ENCODE measurements at regions not wholly inside any gene's neighbourhood (a gene's known extent, or its start where the extent isn't known, plus 50 kb on each side); places are given as distances from the start of the nearest gene placed in this dataset.

DNA sequence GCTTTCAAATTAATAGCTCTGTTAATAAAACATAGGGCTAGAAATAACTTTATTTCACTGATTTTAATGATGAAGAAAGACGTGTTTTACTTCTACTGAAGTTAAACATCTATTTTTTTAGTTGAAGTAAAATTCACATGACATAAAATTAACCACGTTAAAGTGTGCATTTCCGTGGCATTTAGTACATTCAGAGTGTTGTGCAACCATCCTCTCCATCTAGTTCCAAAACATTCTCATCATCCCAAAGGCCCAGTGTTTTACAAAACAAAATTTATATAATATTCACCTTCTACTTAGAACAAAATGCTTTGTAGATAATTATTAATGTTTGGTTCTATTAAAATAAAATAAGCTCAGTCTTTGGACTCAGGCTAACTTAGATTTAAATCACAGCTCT, 108.5 kb upstream of the GNG12 start:
- H3K9me3 ChIP-seq = no peaks in the 10 kb centered on the region
- H3K4me1 ChIP-seq = no peaks in the 10 kb centered on the region
- H3K27ac ChIP-seq = no peak overlapping the region
- DNase-seq = no peak
- ATAC-seq = no peak
- H3K27me3 ChIP-seq = no peaks in the 10 kb centered on the region
- H3K36me3 ChIP-seq = no peaks in the 10 kb centered on the region
- TF ChIP-seq, protein P1, sequence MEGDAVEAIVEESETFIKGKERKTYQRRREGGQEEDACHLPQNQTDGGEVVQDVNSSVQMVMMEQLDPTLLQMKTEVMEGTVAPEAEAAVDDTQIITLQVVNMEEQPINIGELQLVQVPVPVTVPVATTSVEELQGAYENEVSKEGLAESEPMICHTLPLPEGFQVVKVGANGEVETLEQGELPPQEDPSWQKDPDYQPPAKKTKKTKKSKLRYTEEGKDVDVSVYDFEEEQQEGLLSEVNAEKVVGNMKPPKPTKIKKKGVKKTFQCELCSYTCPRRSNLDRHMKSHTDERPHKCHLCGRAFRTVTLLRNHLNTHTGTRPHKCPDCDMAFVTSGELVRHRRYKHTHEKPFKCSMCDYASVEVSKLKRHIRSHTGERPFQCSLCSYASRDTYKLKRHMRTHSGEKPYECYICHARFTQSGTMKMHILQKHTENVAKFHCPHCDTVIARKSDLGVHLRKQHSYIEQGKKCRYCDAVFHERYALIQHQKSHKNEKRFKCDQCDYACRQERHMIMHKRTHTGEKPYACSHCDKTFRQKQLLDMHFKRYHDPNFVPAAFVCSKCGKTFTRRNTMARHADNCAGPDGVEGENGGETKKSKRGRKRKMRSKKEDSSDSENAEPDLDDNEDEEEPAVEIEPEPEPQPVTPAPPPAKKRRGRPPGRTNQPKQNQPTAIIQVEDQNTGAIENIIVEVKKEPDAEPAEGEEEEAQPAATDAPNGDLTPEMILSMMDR (IDR thresholded peaks at IDR 0.05) = no peak
- no peak for TF ChIP-seq POLR2A (IDR thresholded peaks at IDR 0.05)
- 81% methylated on average over 3 of the region's 3 CpGs for WGBS (ENCODE audit: insufficient coverage, low coverage, low lambda C conversion rate, missing lambda C conversion rate)
- intact Hi-C loops (cut with DNase I) = no loop called here
- no peak overlapping the region for H3K4me3 ChIP-seq

DNA sequence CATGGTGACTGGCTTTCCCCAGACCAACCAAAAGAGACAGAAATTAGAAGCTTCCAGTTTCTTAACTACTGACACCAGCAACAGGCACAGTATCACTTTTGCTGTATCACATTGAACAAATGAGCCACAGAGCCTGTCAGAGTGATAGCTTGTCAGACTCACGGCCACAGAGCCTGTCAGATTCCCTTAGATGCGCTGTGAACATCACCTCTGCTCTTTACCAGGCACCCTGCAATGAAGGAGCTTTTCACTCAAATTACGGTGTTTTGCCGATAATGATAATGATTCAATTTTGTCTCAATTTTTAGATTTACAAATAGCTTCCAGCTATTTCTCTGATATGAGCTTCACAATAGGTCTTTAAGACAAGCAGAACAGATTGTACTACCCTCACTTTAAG, 107.9 kb upstream of the GNG12 start:
- H3K4me3 ChIP-seq = no peak overlapping the region
- ATAC-seq (no peak), DNase-seq (no peak)
- H3K9me3 ChIP-seq = no peaks in the 10 kb centered on the region
- H3K4me1 ChIP-seq = no peaks in the 10 kb centered on the region
- intact Hi-C loops (cut with DNase I) = no loop called here
- no peak overlapping the region for H3K27ac ChIP-seq
- no peaks in the 10 kb centered on the region for H3K27me3 ChIP-seq
- WGBS (ENCODE audit: insufficient coverage, low coverage, low lambda C conversion rate, missing lambda C conversion rate) = 90% methylated on average over 4 of the region's 4 CpGs
- H3K36me3 ChIP-seq = no peaks in the 10 kb centered on the region
- TF ChIP-seq POLR2A (IDR thresholded peaks at IDR 0.05) = no peak
- TF ChIP-seq, protein P1 (IDR thresholded peaks at IDR 0.05) = no peak

DNA sequence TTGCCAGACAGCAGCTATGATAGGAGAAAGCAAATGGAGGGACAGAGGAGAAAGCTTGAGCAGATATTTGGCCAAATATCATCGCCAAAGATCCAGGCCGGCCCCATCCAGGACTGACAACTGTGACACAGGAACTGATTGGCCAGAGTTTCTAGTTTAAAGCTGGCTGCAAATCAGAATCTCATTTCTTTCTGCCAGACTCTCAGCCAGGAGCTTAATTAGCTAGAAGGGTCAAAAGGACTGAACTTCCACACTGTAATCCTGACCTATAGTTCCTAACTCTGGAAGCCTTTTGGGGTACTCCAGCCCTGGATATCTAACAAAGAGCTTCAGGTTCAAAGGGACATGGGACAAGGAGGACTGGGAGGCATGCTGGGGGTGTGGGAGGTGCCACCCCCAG, 106.7 kb upstream of the GNG12 start:
- 83% methylated on average over 2 of the region's 2 CpGs for WGBS (ENCODE audit: insufficient coverage, low coverage, low lambda C conversion rate, missing lambda C conversion rate)
- Histone ChIP-seq H3K4me1 (no peaks in the 10 kb centered on the region), H3K36me3 (no peaks in the 10 kb centered on the region), H3K9me3 (no peaks in the 10 kb centered on the region), H3K27me3 (no peaks in the 10 kb centered on the region), H3K27ac (no peak overlapping the region), H3K4me3 (no peak overlapping the region)
- DNase-seq (no peak), ATAC-seq (no peak)
- TF ChIP-seq, protein P1 (IDR thresholded peaks at IDR 0.05) = no peak
- TF ChIP-seq POLR2A (IDR thresholded peaks at IDR 0.05) = no peak
- intact Hi-C loops (cut with DNase I) = no loop called here

DNA sequence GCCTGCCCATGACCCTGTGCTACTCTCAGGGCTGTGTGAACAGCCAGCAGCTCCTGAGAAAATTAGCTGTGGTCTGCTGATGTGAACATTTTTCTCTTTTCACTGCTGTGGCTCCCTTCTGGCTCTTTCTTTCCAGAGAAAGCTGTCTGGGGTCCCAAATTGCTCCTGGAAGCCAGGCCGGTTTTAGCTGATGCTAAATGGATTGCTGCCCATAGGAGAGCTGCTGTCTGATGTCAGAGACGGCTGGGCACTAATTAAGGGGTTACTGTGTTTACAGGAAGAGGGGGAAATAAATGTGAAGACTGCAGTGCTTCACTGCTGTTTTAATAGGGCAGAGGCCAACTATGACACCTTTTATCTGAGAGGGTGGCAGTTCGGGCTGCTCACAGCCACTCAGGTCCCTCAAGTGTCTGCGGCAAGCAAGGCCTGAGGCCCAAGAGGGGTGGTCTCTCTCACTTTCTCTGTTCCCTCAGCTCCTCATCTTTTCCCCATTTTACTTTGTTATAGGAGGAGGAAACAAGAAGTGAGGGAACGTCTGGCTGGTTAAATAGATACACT, 106.0 kb upstream of the GNG12 start:
- WGBS (ENCODE audit: insufficient coverage, low coverage, low lambda C conversion rate, missing lambda C conversion rate) = 87% methylated on average over 3 of the region's 5 CpGs
- ATAC-seq (no peak), DNase-seq (no peak)
- no peak overlapping the region for H3K27ac ChIP-seq
- TF ChIP-seq, protein P1 (IDR thresholded peaks at IDR 0.05) = no peak
- TF ChIP-seq POLR2A (IDR thresholded peaks at IDR 0.05) = no peak
- no peaks in the 10 kb centered on the region for H3K9me3 ChIP-seq
- no peaks in the 10 kb centered on the region for H3K27me3 ChIP-seq
- H3K4me3 ChIP-seq = no peak overlapping the region
- H3K36me3 ChIP-seq = no peaks in the 10 kb centered on the region
- H3K4me1 ChIP-seq = no peaks in the 10 kb centered on the region
- intact Hi-C loops (cut with DNase I) = no loop called here

DNA sequence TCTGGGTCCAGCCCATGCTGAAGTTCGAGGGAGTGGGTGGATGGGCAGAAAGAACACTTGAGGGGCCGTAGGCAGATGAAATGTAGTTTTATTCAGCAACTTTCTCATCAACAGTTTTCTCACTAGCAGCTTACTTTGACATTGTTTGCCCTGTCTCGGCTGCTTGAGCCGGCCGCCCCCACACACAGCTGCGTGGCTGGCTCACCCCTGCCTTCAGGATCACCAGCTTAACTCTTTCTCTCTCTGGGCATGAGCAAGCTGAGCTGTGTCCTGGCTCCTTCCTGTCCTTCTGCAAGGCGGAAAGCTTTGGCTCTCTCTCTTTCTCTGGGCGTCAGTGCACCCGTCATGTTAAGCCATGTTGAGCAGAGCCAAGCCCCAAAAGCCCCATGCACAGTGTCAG, 104.4 kb upstream of the GNG12 start:
- intact Hi-C loops (cut with DNase I) = no loop called here
- WGBS (ENCODE audit: insufficient coverage, low coverage, low lambda C conversion rate, missing lambda C conversion rate) = 71% methylated on average over 9 of the region's 9 CpGs
- TF ChIP-seq, protein P1 (IDR thresholded peaks at IDR 0.05) = no peak
- TF ChIP-seq POLR2A (IDR thresholded peaks at IDR 0.05) = no peak
- H3K9me3 ChIP-seq = no peaks in the 10 kb centered on the region
- no peaks in the 10 kb centered on the region for H3K4me1 ChIP-seq
- H3K27me3 ChIP-seq = no peaks in the 10 kb centered on the region
- no peak overlapping the region for H3K4me3 ChIP-seq
- no peak overlapping the region for H3K27ac ChIP-seq
- H3K36me3 ChIP-seq = no peaks in the 10 kb centered on the region
- ATAC-seq (no peak), DNase-seq (no peak)
